Thyroid gland (tissue), 4 donors: ENCODE measurements at regions not wholly inside any gene's neighbourhood (a gene's known extent, or its start where the extent isn't known, plus 50 kb on each side); places are given as distances from the start of the nearest gene placed in this dataset.

Experiments
- CTCF ChIP-seq, 6 experiments: fragments of 200-600 bp in 3 of 6; fragments of 450-650 bp in 3 of 6; sonication (generic) in 3 of 6; IDR thresholded peaks; one replicate each; pipeline ENCODE4 v1.5.1; 2016 to 2019; ENCODE audit warnings: antibody characterized with exemption in 6 of 6, mild to moderate bottlenecking in 2 of 6, inconsistent platforms in 1 of 6, moderate library complexity in 1 of 6
- POLR2A ChIP-seq, 2 donors: fragments of 450-650 bp; IDR thresholded peaks; one replicate each; pipeline ENCODE4 v1.6.1; 2017; ENCODE audit warnings: antibody characterized with exemption in 2 of 2, mild to moderate bottlenecking in 2 of 2, moderate library complexity in 1 of 2

GRCh38 chr2:57793310-57793709 lies 253.3 kb upstream of the VRK2 start:
- TF ChIP-seq CTCF (IDR thresholded peaks at IDR 0.05): no peak
- TF ChIP-seq POLR2A (IDR thresholded peaks at IDR 0.05): no peak
